Mesenchymal stem cell (in vitro differentiated cells and primary cell): ENCODE measurements at regions not wholly inside any gene's neighbourhood (a gene's known extent, or its start where the extent isn't known, plus 50 kb on each side); places are given as distances from the start of the nearest gene placed in this dataset.

Source experiments
- DNase-seq: peaks from one replicate; pipeline ENCODE4 v3.0.0-alpha.2; 2013
- H2AFZ ChIP-seq: one replicate; pipeline ENCODE4 v1.6.1; 2013; ENCODE audit warnings: low read depth, mild to moderate bottlenecking, control low read depth, inconsistent platforms, low read length, moderate library complexity
- H2AK5ac ChIP-seq: 2 replicates; pipeline ENCODE4 v1.6.1; 2013; ENCODE audit warnings: low read length, moderate library complexity, mild to moderate bottlenecking, inconsistent platforms; ENCODE audit not compliant: severe bottlenecking
- H2BK120ac ChIP-seq: one replicate; pipeline ENCODE4 v1.6.1; 2013; ENCODE audit warnings: low read depth, mild to moderate bottlenecking, inconsistent platforms, low read length, moderate library complexity
- H2BK12ac ChIP-seq, 2 experiments: one replicate each; pipeline ENCODE4 v1.6.1; 2013; ENCODE audit warnings: inconsistent platforms in 2 of 2, low read length in 2 of 2, mild to moderate bottlenecking in 2 of 2, moderate library complexity in 2 of 2, control low read depth in 1 of 2
- H2BK15ac ChIP-seq: one replicate; pipeline ENCODE4 v1.6.1; 2013; ENCODE audit warnings: mild to moderate bottlenecking, low read depth, inconsistent platforms; ENCODE audit not compliant: poor library complexity, severe bottlenecking
- H2BK5ac ChIP-seq: 2 replicates; pipeline ENCODE4 v1.6.1; 2013; ENCODE audit warnings: low read depth, mild to moderate bottlenecking, low read length, control low read depth, inconsistent platforms; ENCODE audit not compliant: poor library complexity, severe bottlenecking
- H3K14ac ChIP-seq, 2 experiments: one replicate each; pipeline ENCODE4 v1.6.1; 2013; ENCODE audit warnings: inconsistent platforms in 2 of 2, low read length in 2 of 2, control low read depth in 1 of 2, mild to moderate bottlenecking in 1 of 2, moderate library complexity in 1 of 2
- H3K18ac ChIP-seq, 2 experiments: one replicate each; pipeline ENCODE4 v1.6.1; 2013; ENCODE audit warnings: inconsistent platforms in 2 of 2, low read length in 2 of 2, control low read depth in 1 of 2, low read depth in 1 of 2, mild to moderate bottlenecking in 1 of 2
- H3K23ac ChIP-seq, 2 experiments: one replicate each; pipeline ENCODE4 v1.6.1; 2013; ENCODE audit warnings: inconsistent platforms in 2 of 2, low read length in 2 of 2, mild to moderate bottlenecking in 2 of 2, moderate library complexity in 2 of 2, control low read depth in 1 of 2
- H3K27ac ChIP-seq: 2 replicates; pipeline ENCODE4 v1.5.1; 2013; ENCODE audit warnings: mild to moderate bottlenecking, moderate library complexity, low read length, control low read depth, inconsistent platforms; ENCODE audit not compliant: poor library complexity, severe bottlenecking
- H3K27me3 ChIP-seq, 2 experiments: 2 replicates each; pipeline versions ENCODE4 v1.6.1 to v1.7.0; 2013; ENCODE audit warnings: low read length in 2 of 2, mild to moderate bottlenecking in 2 of 2, moderate library complexity in 2 of 2, control low read depth in 1 of 2, inconsistent platforms in 1 of 2; ENCODE audit not compliant: control insufficient read depth in 1 of 2, insufficient read depth in 1 of 2
- H3K36me3 ChIP-seq, 2 experiments: 2 replicates each; pipeline versions ENCODE4 v1.6.1 to v1.7.0; 2013; ENCODE audit warnings: low read length in 2 of 2, control low read depth in 1 of 2, inconsistent platforms in 1 of 2, low read depth in 1 of 2, mild to moderate bottlenecking in 1 of 2; ENCODE audit not compliant: insufficient read depth in 2 of 2, control insufficient read depth in 1 of 2
- H3K4ac ChIP-seq, 2 experiments: one replicate each; pipeline ENCODE4 v1.6.1; 2013; ENCODE audit warnings: inconsistent platforms in 2 of 2, low read length in 2 of 2, mild to moderate bottlenecking in 2 of 2, moderate library complexity in 2 of 2, control low read depth in 1 of 2, low read depth in 1 of 2
- H3K4me1 ChIP-seq: 2 replicates; pipeline ENCODE4 v1.6.1; 2013; ENCODE audit warnings: low read depth, low read length, control low read depth; ENCODE audit not compliant: control insufficient read depth, insufficient read depth
- H3K4me2 ChIP-seq: 2 replicates; pipeline ENCODE4 v1.6.1; 2013; ENCODE audit warnings: low read length, mild to moderate bottlenecking, inconsistent platforms; ENCODE audit not compliant: poor library complexity, severe bottlenecking
- H3K4me3 ChIP-seq, 2 experiments: 2 replicates each; pipeline versions ENCODE4 v1.5.1 to v1.7.0; 2013; ENCODE audit warnings: low read length in 2 of 2, mild to moderate bottlenecking in 2 of 2, control low read depth in 1 of 2, low read depth in 1 of 2; ENCODE audit not compliant: insufficient read depth in 1 of 2
- H3K79me1 ChIP-seq: replicated peaks from 2 replicates; pipeline ENCODE4 v1.6.1; 2013; ENCODE audit warnings: mild to moderate bottlenecking, control low read depth, low read length, inconsistent platforms; ENCODE audit not compliant: poor library complexity, severe bottlenecking
- H3K9ac ChIP-seq: 2 replicates; pipeline ENCODE4 v1.7.0; 2013; ENCODE audit warnings: mild to moderate bottlenecking, low read length, moderate library complexity
- H3K9me3 ChIP-seq: 2 replicates; pipeline ENCODE4 v1.7.0; 2013; ENCODE audit warnings: mild to moderate bottlenecking, low read length; ENCODE audit not compliant: control insufficient read depth
- H4K8ac ChIP-seq: one replicate; pipeline ENCODE4 v1.6.1; 2013; ENCODE audit warnings: inconsistent platforms, mild to moderate bottlenecking, low read length, moderate library complexity
- H4K91ac ChIP-seq: one replicate; pipeline ENCODE4 v1.6.1; 2013; ENCODE audit warnings: mild to moderate bottlenecking, low read length, inconsistent platforms
- WGBS: methylation state at CpG from one replicate; pipeline ENCODE4 v1.1.7; 2013; ENCODE audit warnings: mixed read lengths; 5-methylcytosine and 5-hydroxymethylcytosine counted together

DNA sequence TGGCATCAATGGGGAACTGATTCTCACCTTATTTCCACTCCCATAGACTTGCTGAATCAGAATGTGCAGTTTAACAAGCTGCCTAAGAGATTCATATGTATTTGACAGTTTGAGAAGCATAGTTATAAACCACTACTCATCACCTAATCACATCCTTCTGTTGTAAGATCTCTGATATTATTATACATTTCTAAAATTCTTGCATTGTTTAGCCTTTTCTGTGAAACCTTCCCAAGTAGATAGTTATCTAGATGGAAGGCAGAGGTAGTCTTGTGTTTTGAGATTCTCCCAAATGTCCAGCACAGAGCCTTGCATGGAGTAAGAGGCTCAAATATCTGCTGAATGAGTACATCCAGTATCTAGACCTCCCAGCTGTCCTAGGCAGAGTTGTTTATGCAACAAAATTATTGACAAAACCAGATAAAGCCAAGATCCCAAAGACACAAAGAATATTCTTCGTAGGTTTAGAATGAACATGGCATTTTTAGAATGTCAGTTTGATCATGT is 227.3 kb downstream of the KDR start:
- Histone ChIP-seq H2BK12ac (no peak overlapping the region), H2AK5ac (no peak overlapping the region), H2AFZ (no peak overlapping the region), H2BK15ac (no peak overlapping the region), H3K4ac (no peak overlapping the region), H3K23ac (no peak overlapping the region), H3K4me1 (no peaks in the 10 kb centered on the region), H3K14ac (no peak overlapping the region), H3K4me2 (no peak overlapping the region), H4K91ac (no peak overlapping the region), H3K4me3 (no peak overlapping the region), H2BK120ac (no peak overlapping the region), H3K18ac (no peak overlapping the region), H2BK5ac (no peak overlapping the region), H3K9ac (no peak overlapping the region), H3K36me3 (no peaks in the 10 kb centered on the region), H3K79me1 (no peaks in the 10 kb centered on the region), H3K9me3 (no peaks in the 10 kb centered on the region), H3K27ac (no peak overlapping the region), H3K27me3 (peaks cover 3 to 4% of the 10 kb centered on the region in 2 experiments), H4K8ac (no peak overlapping the region)
- no CpG with 5 or more reads among the region's 1 CpG for WGBS
- DNase-seq = no peak

DNA sequence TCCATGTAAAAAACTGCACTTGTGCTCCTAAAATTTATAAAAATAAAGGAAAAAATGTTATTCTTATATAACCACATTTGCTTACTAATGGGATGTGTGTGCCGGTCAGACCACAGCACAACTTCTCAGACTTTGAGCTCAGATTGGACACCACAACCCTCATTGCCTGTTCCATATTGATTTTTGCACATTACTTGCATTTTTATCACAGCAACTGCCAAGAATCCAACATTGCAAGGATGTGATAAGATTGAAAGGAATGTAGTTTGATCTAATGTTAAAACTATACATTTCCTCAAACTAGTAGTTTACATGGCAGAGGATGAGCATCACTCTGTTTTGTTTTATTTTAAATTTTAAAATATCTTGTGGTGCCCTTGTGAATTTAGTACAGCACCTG is 227.8 kb downstream of the KDR start:
- Histone ChIP-seq H3K14ac (no peak overlapping the region), H2AFZ (no peak overlapping the region), H2AK5ac (no peak overlapping the region), H3K4ac (no peak overlapping the region), H2BK5ac (no peak overlapping the region), H3K9me3 (no peaks in the 10 kb centered on the region), H3K36me3 (no peaks in the 10 kb centered on the region), H4K8ac (no peak overlapping the region), H3K27ac (no peak overlapping the region), H3K27me3 (peaks cover 3 to 4% of the 10 kb centered on the region in 2 experiments), H3K4me3 (no peak overlapping the region), H3K9ac (no peak overlapping the region), H2BK120ac (no peak overlapping the region), H3K4me1 (no peaks in the 10 kb centered on the region), H3K79me1 (no peaks in the 10 kb centered on the region), H2BK12ac (no peak overlapping the region), H4K91ac (no peak overlapping the region), H3K18ac (no peak overlapping the region), H3K4me2 (no peak overlapping the region), H3K23ac (no peak overlapping the region), H2BK15ac (no peak overlapping the region)
- DNase-seq = no peak
- WGBS = 55% methylated on average over 1 of the region's 1 CpG

DNA sequence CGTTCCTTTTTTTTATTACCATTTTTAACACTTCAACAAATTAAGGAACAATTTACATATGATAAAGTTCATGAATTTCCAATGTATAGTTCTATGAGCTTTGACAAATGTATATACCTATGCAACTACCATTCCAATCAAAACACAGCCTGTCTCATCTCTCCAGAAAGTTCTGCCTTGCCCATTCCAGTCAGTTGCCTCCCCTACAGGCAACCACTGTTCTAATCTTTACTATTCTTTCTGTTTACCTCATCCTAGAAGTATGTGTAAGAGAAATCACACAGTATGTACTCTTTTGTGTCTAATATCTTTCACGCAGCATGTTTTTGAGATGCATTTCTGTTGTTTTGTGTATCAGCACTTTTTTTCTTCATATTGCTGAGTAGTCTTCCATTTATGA is 224.9 kb downstream of the KIT start:
- no peak overlapping the region for H2AK5ac ChIP-seq
- H3K4me3 ChIP-seq = no peak overlapping the region
- H2AFZ ChIP-seq = no peak overlapping the region
- no peaks in the 10 kb centered on the region for H3K9me3 ChIP-seq
- no peak overlapping the region for H3K4me2 ChIP-seq
- no peak overlapping the region for H3K4ac ChIP-seq
- H3K18ac ChIP-seq = no peak overlapping the region
- no peak overlapping the region for H2BK15ac ChIP-seq
- H3K9ac ChIP-seq = no peak overlapping the region
- no peak overlapping the region for H4K8ac ChIP-seq
- no CpG with 5 or more reads among the region's 2 CpGs for WGBS
- no peak overlapping the region for H3K14ac ChIP-seq
- peaks cover 0 to 10% of the 10 kb centered on the region in 2 experiments for H3K27me3 ChIP-seq
- H3K79me1 ChIP-seq = no peaks in the 10 kb centered on the region
- H2BK12ac ChIP-seq = no peak overlapping the region
- H2BK120ac ChIP-seq = no peak overlapping the region
- no peak overlapping the region for H4K91ac ChIP-seq
- H3K4me1 ChIP-seq = no peaks in the 10 kb centered on the region
- H3K36me3 ChIP-seq = no peaks in the 10 kb centered on the region
- peak; percentile 28 for DNase-seq
- no peak overlapping the region for H3K23ac ChIP-seq
- no peak overlapping the region for H2BK5ac ChIP-seq
- no peak overlapping the region for H3K27ac ChIP-seq

DNA sequence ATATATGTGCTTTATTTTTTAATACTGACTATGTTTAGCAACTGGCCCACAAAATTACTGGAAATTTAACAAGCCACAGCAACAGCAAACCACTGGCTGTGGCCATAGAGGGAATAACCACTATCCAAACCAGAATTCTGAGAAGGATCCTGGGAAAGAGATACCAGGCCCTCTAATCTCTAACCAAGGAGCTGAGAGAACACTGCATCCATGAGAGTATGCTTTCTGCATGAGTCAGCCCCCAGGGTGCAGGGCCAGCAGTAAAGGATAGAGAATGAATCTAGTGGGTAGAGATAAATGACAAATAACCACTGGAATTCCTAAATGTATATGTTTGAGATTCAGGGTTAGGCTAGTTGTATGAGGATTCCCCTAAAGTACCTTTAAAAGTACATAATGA is 221.8 kb downstream of the KIT start:
- no peak overlapping the region for H3K14ac ChIP-seq
- H3K9ac ChIP-seq = no peak overlapping the region
- H3K27me3 ChIP-seq = peaks cover 0 to 5% of the 10 kb centered on the region in 2 experiments
- no peaks in the 10 kb centered on the region for H3K4me1 ChIP-seq
- no peaks in the 10 kb centered on the region for H3K36me3 ChIP-seq
- peak; percentile 84 for DNase-seq
- H3K4me2 ChIP-seq = no peak overlapping the region
- no peak overlapping the region for H3K23ac ChIP-seq
- H3K4me3 ChIP-seq = no peak overlapping the region
- H2BK15ac ChIP-seq = no peak overlapping the region
- H3K27ac ChIP-seq = no peak overlapping the region
- no peak overlapping the region for H2BK120ac ChIP-seq
- no peak overlapping the region for H2AFZ ChIP-seq
- no peak overlapping the region for H4K91ac ChIP-seq
- no peak overlapping the region for H2BK12ac ChIP-seq
- no peak overlapping the region for H3K18ac ChIP-seq
- no peak overlapping the region for H2BK5ac ChIP-seq
- no peak overlapping the region for H3K4ac ChIP-seq
- H4K8ac ChIP-seq = no peak overlapping the region
- no peaks in the 10 kb centered on the region for H3K9me3 ChIP-seq
- no peaks in the 10 kb centered on the region for H3K79me1 ChIP-seq
- H2AK5ac ChIP-seq = no peak overlapping the region
